Common myeloid progenitor, CD34-positive (primary cell): ENCODE measurements at regions not wholly inside any gene's neighbourhood (a gene's known extent, or its start where the extent isn't known, plus 50 kb on each side); places are given as distances from the start of the nearest gene placed in this dataset.
"Not testable (repeated sequence)": the region's sequence is repeated elsewhere in the genome, so short reads cannot be mapped to it uniquely, and the experiment has no call there.

Experiments
- CTCF ChIA-PET: fragments of 350-600 bp; sonication (Branson Sonifier 250); formaldehyde crosslinking; loops from one replicate; lab custom pipeline; 2021; ENCODE audit warnings: antibody characterized with exemption; lab: Charles Lee
- POLR2A ChIA-PET: fragments of 350-600 bp; sonication (Branson Sonifier 250); formaldehyde crosslinking; loops from one replicate; lab custom pipeline; 2021; ENCODE audit warnings: antibody characterized with exemption; lab: Charles Lee
- DNase-seq, 3 donors: peaks; one replicate each; pipeline versions ENCODE4 v3.0.0 to v3.0.0-alpha.2; 2013
- H3K27ac ChIP-seq, 2 experiments: 1 replicate in 1 of 2; 2 replicates in 1 of 2; pipeline ENCODE4 v1.7.0; 2013; ENCODE audit warnings: inconsistent platforms in 2 of 2, low read length in 2 of 2, mild to moderate bottlenecking in 2 of 2, low read depth in 1 of 2, moderate library complexity in 1 of 2; ENCODE audit not compliant: severe bottlenecking in 2 of 2, insufficient read depth in 1 of 2, poor library complexity in 1 of 2
- H3K27me3 ChIP-seq, 5 experiments: replicated peaks in 2 of 5; 1 replicate in 3 of 5; 2 replicates in 2 of 5; pipeline versions ENCODE4 v1.6.1 to v1.7.0; 2013; ENCODE audit warnings: low read length in 4 of 5, mild to moderate bottlenecking in 2 of 5, moderate library complexity in 2 of 5, inconsistent platforms in 1 of 5; ENCODE audit not compliant: insufficient read depth in 5 of 5, control insufficient read depth in 4 of 5
- H3K36me3 ChIP-seq, 4 experiments: 1 replicate in 2 of 4; 2 replicates in 2 of 4; pipeline versions ENCODE4 v1.6.1 to v1.7.0; 2013; ENCODE audit warnings: low read length in 3 of 4, control low read depth in 1 of 4, mild to moderate bottlenecking in 1 of 4; ENCODE audit not compliant: control insufficient read depth in 4 of 4, insufficient read depth in 4 of 4
- H3K4me1 ChIP-seq, 4 experiments: 1 replicate in 3 of 4; 2 replicates in 1 of 4; pipeline versions ENCODE4 v1.6.1 to v1.7.1; 2013; ENCODE audit warnings: low read length in 3 of 4, mild to moderate bottlenecking in 3 of 4, control low read depth in 1 of 4, inconsistent platforms in 1 of 4, moderate library complexity in 1 of 4; ENCODE audit not compliant: control insufficient read depth in 4 of 4, insufficient read depth in 4 of 4; ENCODE audit errors: control extremely low read depth in 1 of 4
- H3K4me3 ChIP-seq, 7 experiments: 1 replicate in 4 of 7; 2 replicates in 3 of 7; pipeline versions ENCODE4 v1.5.1 to v1.7.0; 2013; ENCODE audit warnings: mild to moderate bottlenecking in 7 of 7, low read length in 6 of 7, moderate library complexity in 6 of 7, inconsistent platforms in 2 of 7, low read depth in 2 of 7, control low read depth in 1 of 7; ENCODE audit not compliant: insufficient read depth in 4 of 7, control insufficient read depth in 1 of 7; ENCODE audit errors: extremely low read depth in 1 of 7
- H3K9me3 ChIP-seq, 5 experiments: 1 replicate in 4 of 5; 2 replicates in 1 of 5; pipeline versions ENCODE4 v1.6.1 to v1.7.1; 2013; ENCODE audit warnings: low read length in 4 of 5, mild to moderate bottlenecking in 2 of 5, inconsistent platforms in 1 of 5, low read depth in 1 of 5, moderate library complexity in 1 of 5; ENCODE audit not compliant: control insufficient read depth in 4 of 5, insufficient read depth in 2 of 5; ENCODE audit errors: control extremely low read depth in 1 of 5
- WGBS: methylation state at CpG from one replicate; pipeline ENCODE4 v1.1.5; 2013; ENCODE audit not compliant: insufficient coverage; 5-methylcytosine and 5-hydroxymethylcytosine counted together

DNA sequence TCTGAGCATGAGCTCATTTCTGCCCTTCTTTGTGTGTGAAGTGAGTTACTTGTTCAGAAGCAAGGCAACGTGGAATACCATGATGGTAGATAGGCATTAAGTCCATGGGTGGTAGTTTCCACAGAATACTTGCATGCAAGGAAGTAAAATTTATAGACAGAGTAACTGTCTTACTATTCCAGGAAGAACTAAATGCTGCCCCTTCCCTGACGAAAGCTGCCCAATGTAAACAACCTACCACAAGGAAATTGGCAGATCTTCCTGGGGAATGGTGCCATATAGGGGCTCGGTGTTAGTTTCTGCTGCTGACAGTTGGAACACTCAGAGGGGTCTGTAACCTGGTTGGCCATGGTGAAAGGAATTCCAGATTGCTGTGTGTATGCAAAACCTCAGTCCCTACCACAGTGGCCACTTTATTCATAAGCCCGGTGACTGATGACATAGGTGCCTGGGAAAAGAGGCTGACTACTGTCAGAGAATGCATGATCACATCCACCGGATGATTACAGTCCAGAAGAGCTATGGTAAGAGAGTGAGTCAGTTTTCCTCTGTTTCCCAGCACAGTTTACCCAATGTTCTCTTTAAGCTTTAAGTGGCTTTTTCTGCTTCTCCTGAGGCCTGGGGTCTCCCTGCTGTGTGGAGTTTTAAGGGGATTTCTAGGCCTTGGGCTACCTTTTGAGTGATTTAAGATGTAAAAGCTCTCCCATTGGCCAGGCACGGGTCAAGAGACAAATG, 463.7 kb upstream of the NPAP1 start:
- H3K27me3 ChIP-seq, DNase-seq, H3K9me3 ChIP-seq, H3K36me3 ChIP-seq, H3K4me3 ChIP-seq, H3K4me1 ChIP-seq, H3K27ac ChIP-seq, CTCF ChIA-PET, POLR2A ChIA-PET: not testable (repeated sequence)
- WGBS = 75% methylated on average over 2 of the region's 6 CpGs

DNA sequence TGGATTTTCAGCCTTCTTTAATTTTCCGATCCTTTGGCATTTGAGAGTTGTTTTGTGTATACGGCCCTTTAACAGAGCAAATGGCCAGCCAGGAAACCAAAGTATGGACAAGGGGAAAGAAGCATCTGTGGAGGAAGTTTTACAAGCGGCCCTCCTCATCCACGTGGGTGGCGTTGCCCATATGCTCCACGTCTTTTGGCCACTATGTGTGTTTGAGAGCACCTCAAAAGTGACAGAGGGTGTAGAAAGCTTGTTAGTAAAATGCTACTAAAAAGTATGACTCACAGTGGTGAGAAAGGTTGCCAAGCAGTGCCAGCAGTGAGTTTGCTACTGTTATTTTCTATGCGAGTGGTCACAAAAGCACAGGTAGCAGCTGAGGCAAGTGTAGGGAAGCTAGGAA, 451.8 kb upstream of the NPAP1 start:
- Histone ChIP-seq H3K36me3 (no peaks in the 10 kb centered on the region), H3K27me3 (no peaks in the 10 kb centered on the region), H3K9me3 (no peaks in the 10 kb centered on the region), H3K4me1 (no peaks in the 10 kb centered on the region), H3K27ac (no peak overlapping the region), H3K4me3 (no peak overlapping the region)
- CTCF ChIA-PET = no interaction called here
- DNase-seq = no peak
- POLR2A ChIA-PET = no interaction called here
- 87% methylated on average over 5 of the region's 7 CpGs for WGBS

DNA sequence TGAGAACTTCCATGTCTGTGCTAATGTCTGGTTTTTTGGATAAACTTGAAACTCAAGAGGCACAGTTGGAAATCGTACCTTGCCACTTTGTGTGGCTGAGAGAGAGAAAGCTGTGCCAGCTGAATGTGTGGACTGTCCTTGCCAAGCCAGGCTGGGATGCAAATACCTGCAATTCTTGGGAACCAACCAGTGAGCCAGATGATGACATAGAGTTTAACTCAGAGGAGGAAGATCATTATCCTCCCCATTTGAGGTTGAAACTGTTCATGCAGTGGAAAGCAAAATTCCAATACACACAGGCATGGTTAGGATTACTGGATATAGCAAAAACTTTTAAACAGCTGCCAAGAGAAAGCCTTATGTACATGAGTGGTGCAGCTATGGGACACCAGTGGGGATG, 451.4 kb upstream of the NPAP1 start:
- no peaks in the 10 kb centered on the region for H3K4me1 ChIP-seq
- ChIA-PET CTCF (no interaction called here), POLR2A (no interaction called here)
- DNase-seq = no peak
- H3K36me3 ChIP-seq = no peaks in the 10 kb centered on the region
- H3K27me3 ChIP-seq = no peaks in the 10 kb centered on the region
- H3K9me3 ChIP-seq = no peaks in the 10 kb centered on the region
- no CpG with 5 or more reads among the region's 1 CpG for WGBS
- H3K4me3 ChIP-seq = no peak overlapping the region
- no peak overlapping the region for H3K27ac ChIP-seq

DNA sequence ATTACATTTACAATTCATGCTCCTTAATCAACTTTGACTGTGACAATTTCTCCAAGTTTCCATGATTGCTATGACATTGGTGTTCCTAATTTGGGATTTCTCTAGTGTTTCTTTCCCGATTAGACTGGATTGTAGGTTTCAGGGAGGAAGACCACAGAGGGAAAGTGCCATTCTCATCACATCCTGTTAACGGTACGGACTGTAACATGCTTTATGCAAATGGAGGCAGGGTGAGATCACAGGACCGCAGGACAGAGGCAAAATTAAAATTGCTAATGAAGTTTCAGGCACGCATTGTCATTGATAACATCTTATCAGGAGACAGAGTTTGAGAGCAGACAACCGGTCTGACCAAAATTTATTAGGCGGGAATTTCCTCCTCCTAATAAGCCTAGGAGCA, 446.7 kb upstream of the NPAP1 start:
- WGBS = 89% methylated on average over 5 of the region's 7 CpGs
- H3K27ac ChIP-seq, H3K4me3 ChIP-seq, CTCF ChIA-PET, DNase-seq, POLR2A ChIA-PET, H3K9me3 ChIP-seq, H3K4me1 ChIP-seq, H3K27me3 ChIP-seq, H3K36me3 ChIP-seq: not testable (repeated sequence)

DNA sequence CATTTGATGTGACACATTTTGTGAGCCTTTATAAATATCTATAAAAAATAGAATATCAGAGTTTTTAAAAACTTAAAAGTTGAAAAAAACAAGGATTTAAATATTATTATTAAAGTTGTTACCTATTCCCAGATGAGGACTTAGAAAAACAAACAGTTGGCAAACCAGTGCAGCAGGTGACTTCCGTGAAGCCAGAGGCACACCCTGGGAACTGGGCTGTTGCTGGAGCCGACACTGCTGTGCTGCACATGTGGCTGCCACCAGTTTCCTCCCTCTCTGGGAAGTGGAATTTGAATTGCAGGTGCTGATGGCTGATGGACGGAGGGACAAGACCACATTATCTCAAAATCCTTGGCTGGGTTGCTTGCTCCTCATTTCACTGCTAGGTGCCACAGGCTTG, 442.4 kb upstream of the NPAP1 start:
- H3K4me3 ChIP-seq, H3K9me3 ChIP-seq, POLR2A ChIA-PET, H3K27me3 ChIP-seq, H3K36me3 ChIP-seq, H3K4me1 ChIP-seq, DNase-seq, H3K27ac ChIP-seq, CTCF ChIA-PET: not testable (repeated sequence)
- 100% methylated on average over 1 of the region's 3 CpGs for WGBS

DNA sequence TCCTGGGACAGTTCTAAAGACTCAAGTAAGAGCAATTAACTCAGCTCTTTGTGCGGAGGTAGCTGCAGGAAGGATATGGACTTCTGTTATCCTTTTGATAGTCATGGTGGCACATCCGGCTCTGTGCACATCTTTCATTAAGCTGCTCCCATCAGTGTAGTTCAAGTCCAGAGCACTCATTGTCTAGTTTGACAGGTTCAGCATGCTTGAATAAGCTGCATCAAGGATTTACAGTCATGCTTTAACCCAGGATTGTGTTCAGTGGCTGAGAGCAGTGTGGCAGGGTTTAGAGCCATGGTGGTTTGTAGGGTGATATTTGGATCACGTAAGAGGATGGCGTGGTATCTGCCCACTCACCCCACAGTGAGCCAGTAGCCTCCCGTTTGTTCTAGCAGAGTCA, 435.0 kb upstream of the NPAP1 start:
- H3K9me3 ChIP-seq, H3K27ac ChIP-seq, H3K36me3 ChIP-seq, CTCF ChIA-PET, H3K27me3 ChIP-seq, H3K4me1 ChIP-seq, DNase-seq, H3K4me3 ChIP-seq, POLR2A ChIA-PET: not testable (repeated sequence)
- no CpG with 5 or more reads among the region's 5 CpGs for WGBS

DNA sequence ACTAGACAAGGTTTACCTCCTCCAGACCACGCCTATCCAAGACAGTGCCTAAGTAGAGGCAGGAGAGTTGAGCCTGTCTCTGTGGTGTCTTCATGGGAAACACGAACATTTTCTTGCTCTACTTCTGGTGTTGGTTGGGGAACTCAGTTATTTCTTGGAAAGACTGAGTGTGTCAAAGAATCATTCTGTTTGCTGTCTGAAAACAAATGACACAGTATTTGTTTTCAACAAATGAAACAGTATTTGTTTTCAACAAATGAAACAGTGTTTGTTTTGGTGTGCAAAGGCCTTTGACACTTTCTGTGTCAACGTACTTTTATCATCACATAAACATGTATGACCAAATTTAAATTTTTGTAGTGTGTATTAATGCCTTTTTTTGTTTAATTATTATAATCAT, 416.5 kb upstream of the NPAP1 start:
- H3K4me1 ChIP-seq, H3K27me3 ChIP-seq, H3K27ac ChIP-seq, H3K4me3 ChIP-seq, H3K9me3 ChIP-seq, H3K36me3 ChIP-seq, CTCF ChIA-PET, DNase-seq, POLR2A ChIA-PET: not testable (repeated sequence)
- no CpG with 5 or more reads among the region's 3 CpGs for WGBS
